Fibroblast of lung (primary cell): ENCODE measurements at regions not wholly inside any gene's neighbourhood (a gene's known extent, or its start where the extent isn't known, plus 50 kb on each side); places are given as distances from the start of the nearest gene placed in this dataset.

Experiments used
- DNase-seq, 2 donors: peaks; one replicate each; pipeline versions ENCODE4 v3.0.0 to v3.0.0-alpha.2; 2010; ENCODE audit warnings: low read depth in 2 of 2
- H2AFZ ChIP-seq: 2 replicates; pipeline ENCODE4 v1.5.1; 2012; ENCODE audit warnings: low read length, control low read depth, inconsistent platforms
- H3K27ac ChIP-seq: 2 replicates; pipeline ENCODE4 v1.5.1; 2011; ENCODE audit warnings: low read length, control low read depth; ENCODE audit not compliant: insufficient read depth
- H3K27me3 ChIP-seq: 2 replicates; pipeline ENCODE4 v1.5.1; 2011; ENCODE audit warnings: mild to moderate bottlenecking, low read length; ENCODE audit not compliant: control insufficient read depth, insufficient read depth
- H3K36me3 ChIP-seq: 2 replicates; pipeline ENCODE4 v1.5.1; 2011; ENCODE audit warnings: low read length; ENCODE audit not compliant: control insufficient read depth, insufficient read depth
- H3K4me1 ChIP-seq: 2 replicates; pipeline ENCODE4 v1.5.1; 2011; ENCODE audit warnings: low read length; ENCODE audit not compliant: control insufficient read depth, insufficient read depth; ENCODE audit errors: extremely low read depth
- H3K4me2 ChIP-seq: 2 replicates; pipeline ENCODE4 v1.5.1; 2011; ENCODE audit warnings: low read length, control low read depth; ENCODE audit not compliant: insufficient read depth; ENCODE audit errors: extremely low read depth
- H3K4me3 ChIP-seq, 4 experiments: fragments of 200-600 bp in 1 of 4; sonication (generic) in 1 of 4; replicated peaks in 1 of 4; 2 replicates each; pipeline ENCODE4 v1.5.1; 2011 to 2016; ENCODE audit warnings: low read length in 4 of 4, low read depth in 3 of 4, mild to moderate bottlenecking in 3 of 4, control low read depth in 2 of 4, inconsistent platforms in 1 of 4, mixed read lengths in 1 of 4; ENCODE audit not compliant: insufficient read depth in 1 of 4; ENCODE audit errors: control extremely low read depth in 1 of 4
- H3K79me2 ChIP-seq: 2 replicates; pipeline ENCODE4 v1.5.1; 2012; ENCODE audit warnings: mild to moderate bottlenecking, low read length, inconsistent platforms; ENCODE audit not compliant: control insufficient read depth, insufficient read depth
- H3K9ac ChIP-seq: 2 replicates; pipeline ENCODE4 v1.5.1; 2011; ENCODE audit warnings: mild to moderate bottlenecking, low read length, control low read depth; ENCODE audit not compliant: insufficient read depth
- H3K9me3 ChIP-seq: 2 replicates; pipeline ENCODE4 v1.5.1; 2012; ENCODE audit warnings: low read depth, low read length; ENCODE audit not compliant: control insufficient read depth, insufficient read depth
- H4K20me1 ChIP-seq: 2 replicates; pipeline ENCODE4 v1.5.1; 2011; ENCODE audit warnings: low read length; ENCODE audit not compliant: control insufficient read depth, insufficient read depth; ENCODE audit errors: extremely low read depth
- EZH2 ChIP-seq: IDR thresholded peaks from 2 replicates; pipeline ENCODE4 v1.5.1; 2012; ENCODE audit warnings: low read length, control low read depth, mild to moderate bottlenecking; ENCODE audit errors: missing control alignments
- TF ChIP-seq, protein P1 (sequence below), 2 donors: IDR thresholded peaks in 1 of 2; conservative IDR thresholded peaks in 1 of 2; 1 replicate in 1 of 2; 2 replicates in 1 of 2; pipeline ENCODE4 v1.5.1; 2011 to 2012; ENCODE audit warnings: low read length in 2 of 2, control low read depth in 1 of 2, inconsistent platforms in 1 of 2, low read depth in 1 of 2, mild to moderate bottlenecking in 1 of 2

DNA sequence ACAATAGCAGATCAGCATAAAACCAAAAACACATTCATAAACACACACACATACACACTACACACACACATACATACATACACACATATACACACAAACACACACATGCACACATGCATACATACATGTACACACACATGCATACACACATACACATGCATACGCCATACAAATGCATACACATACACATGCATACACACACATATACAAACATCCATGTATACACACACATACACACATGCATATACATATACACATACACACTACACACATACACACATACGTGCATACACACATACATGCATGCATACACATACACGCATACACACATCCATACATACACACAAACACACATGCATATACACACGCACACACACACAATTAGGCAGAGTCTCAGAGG lies 490.1 kb downstream of the TNS1 start:
- Histone ChIP-seq H3K9me3 (no peaks in the 10 kb centered on the region), H3K4me2 (no peak overlapping the region), H4K20me1 (no peaks in the 10 kb centered on the region), H3K9ac (no peak overlapping the region), H3K27me3 (no peaks in the 10 kb centered on the region), H3K27ac (no peak overlapping the region), H3K36me3 (no peaks in the 10 kb centered on the region), H3K79me2 (no peaks in the 10 kb centered on the region), H3K4me1 (peaks cover 12% of the 10 kb centered on the region), H3K4me3 (no peak overlapping the region), H2AFZ (no peak overlapping the region)
- no peak for DNase-seq
- TF ChIP-seq, protein P1, sequence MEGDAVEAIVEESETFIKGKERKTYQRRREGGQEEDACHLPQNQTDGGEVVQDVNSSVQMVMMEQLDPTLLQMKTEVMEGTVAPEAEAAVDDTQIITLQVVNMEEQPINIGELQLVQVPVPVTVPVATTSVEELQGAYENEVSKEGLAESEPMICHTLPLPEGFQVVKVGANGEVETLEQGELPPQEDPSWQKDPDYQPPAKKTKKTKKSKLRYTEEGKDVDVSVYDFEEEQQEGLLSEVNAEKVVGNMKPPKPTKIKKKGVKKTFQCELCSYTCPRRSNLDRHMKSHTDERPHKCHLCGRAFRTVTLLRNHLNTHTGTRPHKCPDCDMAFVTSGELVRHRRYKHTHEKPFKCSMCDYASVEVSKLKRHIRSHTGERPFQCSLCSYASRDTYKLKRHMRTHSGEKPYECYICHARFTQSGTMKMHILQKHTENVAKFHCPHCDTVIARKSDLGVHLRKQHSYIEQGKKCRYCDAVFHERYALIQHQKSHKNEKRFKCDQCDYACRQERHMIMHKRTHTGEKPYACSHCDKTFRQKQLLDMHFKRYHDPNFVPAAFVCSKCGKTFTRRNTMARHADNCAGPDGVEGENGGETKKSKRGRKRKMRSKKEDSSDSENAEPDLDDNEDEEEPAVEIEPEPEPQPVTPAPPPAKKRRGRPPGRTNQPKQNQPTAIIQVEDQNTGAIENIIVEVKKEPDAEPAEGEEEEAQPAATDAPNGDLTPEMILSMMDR (conservative IDR thresholded peaks at IDR 0.05 in 1 of 2, IDR thresholded peaks at IDR 0.05 in 1 of 2; ENCODE audit: low read depth in 1 of 2, low read length in 2 of 2), result no peak
- TF ChIP-seq EZH2, result no peak

DNA sequence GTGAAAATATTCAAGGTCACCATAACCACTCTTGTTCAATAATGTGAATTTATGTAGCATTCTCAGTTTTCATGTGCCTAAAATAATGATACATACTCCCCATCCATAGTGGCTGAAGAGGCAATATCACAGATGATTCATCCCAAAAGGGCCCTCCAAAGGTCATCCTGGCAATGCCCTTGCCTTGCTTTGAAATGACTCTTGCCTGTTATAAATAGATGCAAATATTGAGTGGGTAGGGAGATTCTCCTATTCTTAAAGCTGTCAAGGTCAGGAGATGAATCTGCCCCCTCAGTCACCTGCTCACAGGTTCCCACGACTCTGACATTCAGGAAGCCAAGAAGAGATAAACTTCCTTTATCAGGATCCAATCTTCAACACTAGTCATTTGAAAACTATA lies 490.5 kb downstream of the TNS1 start:
- Histone ChIP-seq H3K4me3 (no peak overlapping the region), H4K20me1 (no peaks in the 10 kb centered on the region), H3K36me3 (no peaks in the 10 kb centered on the region), H3K4me1 (peaks cover 12% of the 10 kb centered on the region), H3K4me2 (no peak overlapping the region), H3K9ac (no peak overlapping the region), H3K9me3 (no peaks in the 10 kb centered on the region), H2AFZ (no peak overlapping the region), H3K27me3 (no peaks in the 10 kb centered on the region), H3K27ac (no peak overlapping the region), H3K79me2 (no peaks in the 10 kb centered on the region)
- no peak for DNase-seq
- TF ChIP-seq EZH2, result no peak
- TF ChIP-seq, protein P1 (conservative IDR thresholded peaks at IDR 0.05 in 1 of 2, IDR thresholded peaks at IDR 0.05 in 1 of 2; ENCODE audit: low read depth in 1 of 2, low read length in 2 of 2), result no peak

DNA sequence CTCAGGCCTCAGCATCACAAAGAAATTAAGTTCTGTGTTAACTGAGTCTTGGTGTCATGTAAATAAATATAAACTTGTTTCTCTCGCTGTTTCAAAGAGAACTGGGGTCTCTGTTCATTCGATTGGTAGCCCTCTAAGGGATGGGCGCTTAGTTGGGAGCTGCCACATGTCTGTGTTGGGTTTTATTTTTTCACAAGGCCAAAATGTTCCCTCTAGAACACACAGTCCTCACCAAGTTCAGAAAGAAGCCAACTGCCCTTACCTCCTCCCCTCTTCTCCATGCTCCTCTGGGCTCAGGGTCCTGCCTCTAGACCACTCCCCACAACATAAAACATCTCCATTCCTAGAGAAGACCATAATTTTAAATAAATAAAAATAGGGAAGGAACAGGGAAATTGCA lies 490.9 kb downstream of the TNS1 start:
- Histone ChIP-seq H3K9ac (no peak overlapping the region), H2AFZ (no peak overlapping the region), H4K20me1 (no peaks in the 10 kb centered on the region), H3K79me2 (no peaks in the 10 kb centered on the region), H3K9me3 (no peaks in the 10 kb centered on the region), H3K4me3 (no peak overlapping the region), H3K27ac (no peak overlapping the region), H3K4me2 (no peak overlapping the region), H3K36me3 (no peaks in the 10 kb centered on the region), H3K4me1 (peaks cover 12% of the 10 kb centered on the region), H3K27me3 (no peaks in the 10 kb centered on the region)
- TF ChIP-seq EZH2, result no peak
- TF ChIP-seq, protein P1 (conservative IDR thresholded peaks at IDR 0.05 in 1 of 2, IDR thresholded peaks at IDR 0.05 in 1 of 2; ENCODE audit: low read depth in 1 of 2, low read length in 2 of 2), result no peak
- no peak for DNase-seq
